ENCODE measurements at regions not wholly inside any gene's neighbourhood (a gene's known extent, or its start where the extent isn't known, plus 50 kb on each side); places are given as distances from the start of the nearest gene placed in this dataset.

DNA sequence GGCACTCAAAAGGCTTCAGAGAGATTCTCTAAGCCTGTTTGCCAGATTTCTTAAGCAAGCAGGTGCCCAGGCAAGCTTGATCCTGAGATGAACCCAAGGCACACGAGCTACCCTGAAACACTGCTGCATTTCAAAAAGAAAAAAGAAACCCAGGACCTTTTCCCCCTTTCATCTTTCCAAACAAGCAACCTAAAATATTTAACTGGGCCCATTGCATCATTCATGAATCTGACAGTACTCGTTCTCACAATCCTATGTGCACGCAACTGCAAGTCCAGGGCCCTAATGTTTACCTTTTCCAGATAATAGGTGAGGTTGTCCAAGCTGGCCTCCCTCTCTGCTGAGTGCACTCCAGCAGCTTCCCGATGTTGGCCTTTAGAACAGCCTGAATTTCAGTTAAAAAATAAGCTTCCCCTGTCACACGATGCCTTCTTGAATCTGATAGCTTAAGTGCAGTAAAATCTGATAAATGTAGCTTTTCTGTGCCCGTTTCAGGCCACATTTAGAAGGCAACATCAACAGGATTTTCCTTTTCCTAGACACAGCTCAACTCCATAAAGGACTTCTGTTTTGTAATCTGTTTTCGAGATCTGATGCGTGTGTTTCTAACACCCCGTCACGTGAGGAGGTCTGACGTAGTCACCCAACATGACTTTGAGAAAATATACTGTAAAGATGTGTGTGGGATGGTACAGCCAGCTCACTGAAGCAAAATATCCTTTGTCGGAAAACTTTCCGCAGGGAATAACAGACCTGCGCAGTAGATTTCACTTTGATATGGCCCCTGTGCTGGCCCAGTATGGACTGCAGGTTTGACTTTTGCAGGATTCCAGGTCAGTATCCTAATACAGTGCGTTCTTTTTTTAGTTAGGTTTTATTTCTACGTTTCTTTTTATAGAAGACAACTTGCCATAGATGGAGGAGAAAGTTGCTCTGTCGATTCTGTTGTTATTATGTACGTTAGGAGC lies 55.1 kb upstream of the RASA2 start:
- Histone ChIP-seq H3K36me3 (ENCODE audit: control insufficient read depth, insufficient read depth, low read length) (no peaks in the 10 kb centered on the region), H3K4me1 (ENCODE audit: control insufficient read depth, insufficient read depth, low read length) (peaks cover under 1% of the 10 kb centered on the region; the same call in 1 of the 2 replicates), H3K27ac (ENCODE audit: low read length) (no peak overlapping the region), H3K4me3 (ENCODE audit: low read depth in 2 of 2, low read length in 2 of 2) (no peak overlapping the region), H3K27me3 (ENCODE audit: control insufficient read depth, insufficient read depth, low read length) (no peaks in the 10 kb centered on the region), H3K9me3 (ENCODE audit: control insufficient read depth, insufficient read depth, low read depth, low read length) (no peaks in the 10 kb centered on the region)
- POLR2A ChIA-PET = no interaction called here
- ATAC-seq (no peak), DNase-seq (ENCODE audit: low read depth, low spot score) (no peak)
- TF ChIP-seq, protein P1, sequence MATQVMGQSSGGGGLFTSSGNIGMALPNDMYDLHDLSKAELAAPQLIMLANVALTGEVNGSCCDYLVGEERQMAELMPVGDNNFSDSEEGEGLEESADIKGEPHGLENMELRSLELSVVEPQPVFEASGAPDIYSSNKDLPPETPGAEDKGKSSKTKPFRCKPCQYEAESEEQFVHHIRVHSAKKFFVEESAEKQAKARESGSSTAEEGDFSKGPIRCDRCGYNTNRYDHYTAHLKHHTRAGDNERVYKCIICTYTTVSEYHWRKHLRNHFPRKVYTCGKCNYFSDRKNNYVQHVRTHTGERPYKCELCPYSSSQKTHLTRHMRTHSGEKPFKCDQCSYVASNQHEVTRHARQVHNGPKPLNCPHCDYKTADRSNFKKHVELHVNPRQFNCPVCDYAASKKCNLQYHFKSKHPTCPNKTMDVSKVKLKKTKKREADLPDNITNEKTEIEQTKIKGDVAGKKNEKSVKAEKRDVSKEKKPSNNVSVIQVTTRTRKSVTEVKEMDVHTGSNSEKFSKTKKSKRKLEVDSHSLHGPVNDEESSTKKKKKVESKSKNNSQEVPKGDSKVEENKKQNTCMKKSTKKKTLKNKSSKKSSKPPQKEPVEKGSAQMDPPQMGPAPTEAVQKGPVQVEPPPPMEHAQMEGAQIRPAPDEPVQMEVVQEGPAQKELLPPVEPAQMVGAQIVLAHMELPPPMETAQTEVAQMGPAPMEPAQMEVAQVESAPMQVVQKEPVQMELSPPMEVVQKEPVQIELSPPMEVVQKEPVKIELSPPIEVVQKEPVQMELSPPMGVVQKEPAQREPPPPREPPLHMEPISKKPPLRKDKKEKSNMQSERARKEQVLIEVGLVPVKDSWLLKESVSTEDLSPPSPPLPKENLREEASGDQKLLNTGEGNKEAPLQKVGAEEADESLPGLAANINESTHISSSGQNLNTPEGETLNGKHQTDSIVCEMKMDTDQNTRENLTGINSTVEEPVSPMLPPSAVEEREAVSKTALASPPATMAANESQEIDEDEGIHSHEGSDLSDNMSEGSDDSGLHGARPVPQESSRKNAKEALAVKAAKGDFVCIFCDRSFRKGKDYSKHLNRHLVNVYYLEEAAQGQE (IDR thresholded peaks at IDR 0.05; ENCODE audit: insufficient read depth in 1 of 2, low read depth in 2 of 2, low read length in 1 of 2) = no peak
- TF ChIP-seq POLR2AphosphoS5 (IDR thresholded peaks at IDR 0.05; ENCODE audit: low read depth, low read length) (no peak), TCF7L2 (IDR thresholded peaks at IDR 0.05; ENCODE audit: low read depth, low read length) (no peak), SIN3A (IDR thresholded peaks at IDR 0.05; ENCODE audit: borderline replicate concordance, insufficient read depth, low read depth, low read length) (no peak)
- TF ChIP-seq, protein P2, sequence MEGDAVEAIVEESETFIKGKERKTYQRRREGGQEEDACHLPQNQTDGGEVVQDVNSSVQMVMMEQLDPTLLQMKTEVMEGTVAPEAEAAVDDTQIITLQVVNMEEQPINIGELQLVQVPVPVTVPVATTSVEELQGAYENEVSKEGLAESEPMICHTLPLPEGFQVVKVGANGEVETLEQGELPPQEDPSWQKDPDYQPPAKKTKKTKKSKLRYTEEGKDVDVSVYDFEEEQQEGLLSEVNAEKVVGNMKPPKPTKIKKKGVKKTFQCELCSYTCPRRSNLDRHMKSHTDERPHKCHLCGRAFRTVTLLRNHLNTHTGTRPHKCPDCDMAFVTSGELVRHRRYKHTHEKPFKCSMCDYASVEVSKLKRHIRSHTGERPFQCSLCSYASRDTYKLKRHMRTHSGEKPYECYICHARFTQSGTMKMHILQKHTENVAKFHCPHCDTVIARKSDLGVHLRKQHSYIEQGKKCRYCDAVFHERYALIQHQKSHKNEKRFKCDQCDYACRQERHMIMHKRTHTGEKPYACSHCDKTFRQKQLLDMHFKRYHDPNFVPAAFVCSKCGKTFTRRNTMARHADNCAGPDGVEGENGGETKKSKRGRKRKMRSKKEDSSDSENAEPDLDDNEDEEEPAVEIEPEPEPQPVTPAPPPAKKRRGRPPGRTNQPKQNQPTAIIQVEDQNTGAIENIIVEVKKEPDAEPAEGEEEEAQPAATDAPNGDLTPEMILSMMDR (IDR thresholded peaks at IDR 0.05) = no peak
- in situ Hi-C loops (cut with HindIII; ENCODE audit: low pct_unique_long_range_greater_than_20kb, low sequenced_read_pairs) = no loop called here
- CTCF ChIA-PET = no interaction called here
- BruUV-seq (replicated peaks) = no TSS peak
- intact Hi-C loops (cut with micrococcal nuclease; ENCODE audit: unreplicated experiment) = no loop called here

DNA sequence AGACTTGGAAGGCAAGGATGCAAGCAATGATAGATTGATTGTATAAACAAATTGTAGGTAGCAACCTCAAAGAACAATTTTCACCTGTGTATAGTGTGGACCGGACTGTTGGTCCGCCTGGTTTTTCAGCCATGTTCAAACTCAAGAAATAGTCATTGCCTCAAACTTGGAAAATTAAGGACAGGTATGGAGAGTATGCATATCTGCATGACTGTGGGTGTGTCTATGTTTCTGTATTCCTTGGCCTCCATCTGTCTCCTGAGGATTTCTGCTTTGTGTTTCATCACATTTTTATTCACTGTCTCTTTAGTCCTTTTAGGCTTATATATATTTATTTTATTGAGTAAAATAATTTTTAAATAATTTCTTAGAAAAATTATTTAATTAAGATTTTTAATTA lies 53.9 kb upstream of the RASA2 start:
- in situ Hi-C loops (cut with HindIII; ENCODE audit: low pct_unique_long_range_greater_than_20kb, low sequenced_read_pairs) = no loop called here
- H3K27me3 ChIP-seq (ENCODE audit: control insufficient read depth, insufficient read depth, low read length) = no peaks in the 10 kb centered on the region
- no peaks in the 10 kb centered on the region for H3K4me1 ChIP-seq (ENCODE audit: control insufficient read depth, insufficient read depth, low read length)
- no TSS peak for BruUV-seq (replicated peaks)
- POLR2A ChIA-PET = no interaction called here
- CTCF ChIA-PET = no interaction called here
- H3K36me3 ChIP-seq (ENCODE audit: control insufficient read depth, insufficient read depth, low read length) = no peaks in the 10 kb centered on the region
- no peak overlapping the region for H3K4me3 ChIP-seq (ENCODE audit: low read depth in 2 of 2, low read length in 2 of 2)
- no peak for DNase-seq (ENCODE audit: low read depth, low spot score)
- TF ChIP-seq TCF7L2 (IDR thresholded peaks at IDR 0.05; ENCODE audit: low read depth, low read length) = no peak
- no peak for TF ChIP-seq POLR2AphosphoS5 (IDR thresholded peaks at IDR 0.05; ENCODE audit: low read depth, low read length)
- TF ChIP-seq, protein P1 (IDR thresholded peaks at IDR 0.05; ENCODE audit: insufficient read depth in 1 of 2, low read depth in 2 of 2, low read length in 1 of 2) = no peak
- TF ChIP-seq SIN3A (IDR thresholded peaks at IDR 0.05; ENCODE audit: borderline replicate concordance, insufficient read depth, low read depth, low read length) = no peak
- intact Hi-C loops (cut with micrococcal nuclease; ENCODE audit: unreplicated experiment) = no loop called here
- no peaks in the 10 kb centered on the region for H3K9me3 ChIP-seq (ENCODE audit: control insufficient read depth, insufficient read depth, low read depth, low read length)
- no peak for ATAC-seq
- no peak overlapping the region for H3K27ac ChIP-seq (ENCODE audit: low read length)
